ENCODE measurements at regions not wholly inside any gene's neighbourhood (a gene's known extent, or its start where the extent isn't known, plus 50 kb on each side); places are given as distances from the start of the nearest gene placed in this dataset.
"Not testable (repeated sequence)": the region's sequence is repeated elsewhere in the genome, so short reads cannot be mapped to it uniquely, and the experiment has no call there.

DNA sequence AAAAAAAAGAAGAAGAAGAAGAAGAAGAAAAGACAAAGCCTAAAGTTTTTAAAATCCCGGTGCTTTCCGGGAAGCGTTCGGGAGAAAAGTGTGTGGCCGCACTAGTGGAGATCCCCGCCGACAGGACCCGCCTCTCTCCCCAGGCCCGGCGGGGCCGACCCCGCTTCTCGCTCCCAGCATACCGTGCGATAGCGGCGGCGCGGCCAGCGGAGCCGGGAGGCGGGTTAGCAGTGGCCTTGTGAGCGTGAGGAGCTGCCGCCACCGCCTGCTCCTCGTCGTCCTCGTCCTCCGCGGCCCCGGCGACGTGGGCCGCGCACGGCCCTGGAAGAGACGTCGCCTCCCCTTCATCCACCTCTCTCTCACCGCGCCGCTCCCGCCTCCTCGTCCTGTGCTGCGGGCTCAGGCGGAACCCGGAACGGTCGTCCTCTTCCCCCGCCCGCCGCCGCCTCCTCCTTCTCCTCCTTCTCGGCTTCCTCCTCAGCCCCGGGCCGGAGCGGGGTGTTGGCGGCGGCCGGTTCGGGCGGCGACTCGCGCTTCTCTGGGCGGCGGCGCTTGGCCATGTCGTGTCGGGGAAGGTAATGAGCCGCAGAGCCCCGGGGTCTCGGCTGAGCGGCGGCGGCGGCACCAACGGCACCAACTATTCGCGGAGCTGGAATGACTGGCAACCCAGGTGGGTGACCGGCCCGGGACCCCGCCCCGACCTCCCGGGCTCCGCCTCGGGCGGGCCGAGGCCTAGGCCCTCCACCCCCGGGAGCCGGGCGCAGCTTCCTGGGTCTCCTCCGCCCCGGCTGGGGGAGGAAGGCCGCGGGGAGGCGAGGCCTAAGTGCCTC is 62.6 kb upstream of the CDR2 start:
- DNase-seq (ENCODE audit: low read depth in 1 of 2, low spot score in 1 of 2) = peak; percentile 72 to 83
- H3K27me3 ChIP-seq; H3K9me3 ChIP-seq (ENCODE audit: low read depth); H3K36me3 ChIP-seq; H3K4me1 ChIP-seq (ENCODE audit: low read depth): not testable (repeated sequence)
- Histone ChIP-seq H3K4me3 (peak overlapping the region; percentile 95), H3K27ac (peak overlapping the region; percentile 95)

- not testable (repeated sequence) for H3K4me1 ChIP-seq (ENCODE audit: low read depth); H3K36me3 ChIP-seq; H3K27me3 ChIP-seq; H3K9me3 ChIP-seq (ENCODE audit: low read depth); DNase-seq (ENCODE audit: low read depth in 1 of 2, low spot score in 1 of 2)
- H3K27ac ChIP-seq = peak overlapping the region; percentile 48
- peak overlapping the region; percentile 95 for H3K4me3 ChIP-seq
Measured at GRCh38 chr16:22436326-22436822, 62.0 kb upstream of the CDR2 start.

DNA sequence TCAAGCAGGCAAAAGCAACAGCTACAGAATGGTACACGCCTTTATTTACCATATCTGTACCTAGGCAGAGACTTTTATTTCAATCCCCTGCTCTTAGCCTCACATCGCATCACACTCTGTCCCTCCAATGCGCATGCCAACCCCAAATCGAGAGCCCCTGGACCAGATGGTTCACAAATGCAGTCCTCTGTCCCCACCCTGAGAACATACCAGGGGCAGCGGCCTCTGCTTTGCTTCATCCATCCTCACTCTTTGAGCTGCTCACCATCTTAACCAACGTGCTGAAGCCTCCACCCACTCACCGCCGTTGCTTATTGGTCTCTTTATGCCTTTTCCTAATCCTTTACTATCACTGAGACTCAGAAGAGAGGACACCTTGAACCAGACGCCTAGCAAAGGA is 56.9 kb upstream of the CDR2 start:
- H3K27me3 ChIP-seq; H3K4me1 ChIP-seq (ENCODE audit: low read depth); H3K27ac ChIP-seq; H3K36me3 ChIP-seq; H3K4me3 ChIP-seq; DNase-seq (ENCODE audit: low read depth in 1 of 2, low spot score in 1 of 2); H3K9me3 ChIP-seq (ENCODE audit: low read depth): not testable (repeated sequence)

DNA sequence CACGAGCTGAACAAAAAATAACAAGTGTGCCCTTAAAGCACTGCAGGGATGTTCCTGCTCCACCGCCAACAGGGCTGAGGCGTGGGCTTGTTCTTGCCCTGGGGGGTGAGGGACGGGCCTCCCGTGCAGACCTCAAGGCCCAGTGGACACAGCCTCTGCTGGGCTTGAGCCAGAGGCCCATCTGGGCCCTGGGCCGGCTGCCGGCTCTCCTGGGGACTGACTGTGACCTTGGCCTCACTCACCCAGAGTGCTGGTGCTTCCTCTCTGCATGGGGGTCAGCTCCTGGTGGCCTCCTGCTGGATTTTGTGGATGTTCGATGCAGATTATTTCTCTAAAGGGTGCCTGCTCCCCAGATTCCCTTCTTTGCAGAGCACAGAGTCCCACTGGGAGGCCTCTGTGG is 54.2 kb upstream of the CDR2 start:
- Histone ChIP-seq H3K4me3 (no peak overlapping the region), H3K9me3 (ENCODE audit: low read depth) (no peaks in the 10 kb centered on the region), H3K27me3 (no peaks in the 10 kb centered on the region), H3K36me3 (peaks cover 6% of the 10 kb centered on the region), H3K4me1 (ENCODE audit: low read depth) (no peaks in the 10 kb centered on the region), H3K27ac (no peak overlapping the region)
- TF ChIP-seq CTCF (IDR thresholded peaks at IDR 0.05; ENCODE audit: low read depth, low read length) = no peak
- DNase-seq (ENCODE audit: low read depth in 1 of 2, low spot score in 1 of 2) = no peak

DNA sequence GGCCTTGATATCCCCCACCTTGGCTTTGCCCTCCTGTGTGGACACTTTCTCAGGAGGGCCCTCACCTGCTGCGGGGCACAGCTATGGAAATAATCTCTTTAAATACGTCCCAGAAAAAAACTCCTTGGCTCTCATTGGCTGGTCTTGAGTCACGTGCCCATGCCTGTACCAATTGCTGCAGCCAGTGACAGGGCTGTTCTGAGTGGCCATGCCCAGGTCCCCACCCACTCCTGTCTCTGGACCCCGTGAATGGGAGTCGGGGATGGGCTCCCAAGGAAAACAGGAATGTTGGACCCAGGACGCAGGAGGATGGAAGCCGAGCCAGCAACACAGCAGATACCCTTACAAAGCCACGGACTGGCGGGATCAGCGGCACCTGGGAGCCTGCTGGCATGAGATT is 53.1 kb upstream of the CDR2 start:
- TF ChIP-seq CTCF (IDR thresholded peaks at IDR 0.05; ENCODE audit: low read depth, low read length) = no peak
- Histone ChIP-seq H3K9me3 (ENCODE audit: low read depth) (no peaks in the 10 kb centered on the region), H3K4me3 (no peak overlapping the region)

DNA sequence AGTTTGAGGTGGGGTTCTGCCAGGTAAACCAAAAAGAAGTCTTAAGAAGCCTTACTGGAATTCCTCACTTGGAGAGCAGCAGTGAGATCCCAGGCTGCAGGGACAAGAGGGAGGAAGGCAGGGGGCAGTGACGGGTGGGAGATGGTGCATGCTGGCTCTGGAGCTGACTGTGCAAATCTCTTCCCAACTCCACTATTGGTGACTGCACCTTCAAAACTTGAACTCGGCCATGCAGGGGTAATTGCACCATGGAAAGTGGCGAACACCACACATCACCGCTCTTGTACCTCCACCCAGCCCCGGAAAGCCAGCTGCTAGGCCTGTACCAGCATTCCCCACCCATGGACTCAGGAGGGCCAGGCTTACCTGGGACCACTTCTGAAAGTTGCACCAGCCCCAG is 51.4 kb upstream of the CDR2 start:
- no peaks in the 10 kb centered on the region for H3K27me3 ChIP-seq
- TF ChIP-seq CTCF (IDR thresholded peaks at IDR 0.05; ENCODE audit: low read depth, low read length) = no peak
- no peak overlapping the region for H3K4me3 ChIP-seq
- no peaks in the 10 kb centered on the region for H3K9me3 ChIP-seq (ENCODE audit: low read depth)
- H3K27ac ChIP-seq = no peak overlapping the region
- no peak for DNase-seq (ENCODE audit: low read depth in 1 of 2, low spot score in 1 of 2)
- H3K4me1 ChIP-seq (ENCODE audit: low read depth) = no peaks in the 10 kb centered on the region
- H3K36me3 ChIP-seq = peaks cover 6% of the 10 kb centered on the region

More for the DNA sequence above, 53.1 kb upstream of the CDR2 start:
- no peaks in the 10 kb centered on the region for H3K4me1 ChIP-seq (ENCODE audit: low read depth)
- H3K36me3 ChIP-seq = peaks cover 6% of the 10 kb centered on the region
- no peak overlapping the region for H3K27ac ChIP-seq
- H3K27me3 ChIP-seq = no peaks in the 10 kb centered on the region
- no peak for DNase-seq (ENCODE audit: low read depth in 1 of 2, low spot score in 1 of 2)

DNA sequence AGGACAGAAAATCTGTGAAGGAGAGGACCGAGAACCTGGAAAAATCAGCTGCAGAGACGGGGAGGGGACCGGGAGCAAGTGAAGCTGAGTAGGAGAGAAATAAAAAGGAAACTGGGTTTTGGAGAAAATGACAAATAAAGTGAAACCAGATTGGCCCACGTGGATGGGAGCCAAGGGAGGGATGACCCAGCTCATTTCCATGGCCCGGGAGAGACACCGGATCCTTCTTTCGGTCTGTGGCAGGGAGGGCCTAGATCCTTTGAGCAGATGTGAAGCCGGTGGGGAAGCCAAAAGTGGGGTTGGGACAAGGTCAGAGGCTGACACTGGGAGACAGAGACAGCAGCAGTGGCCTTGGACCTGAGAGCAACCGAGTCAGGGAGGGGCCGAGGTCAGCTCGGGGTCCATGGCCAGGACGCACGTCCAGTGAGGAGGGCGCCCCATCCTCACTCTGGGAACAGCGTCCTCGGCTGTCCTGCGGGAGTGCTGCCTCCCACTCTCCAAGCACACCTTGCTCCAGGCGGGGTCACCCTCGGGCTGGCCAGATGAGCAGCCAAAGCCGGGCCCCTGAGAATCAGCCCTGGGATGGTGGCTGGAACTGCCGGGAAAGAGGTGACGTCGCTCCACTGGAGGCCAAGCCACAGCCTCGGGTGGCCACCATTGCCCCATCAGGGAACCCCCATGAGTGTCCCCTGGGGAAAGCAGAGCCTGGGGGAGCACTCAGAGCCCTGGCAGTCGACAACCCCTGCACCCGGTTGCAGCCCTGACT is 50.8 kb upstream of the CDR2 start:
- TF ChIP-seq CTCF (IDR thresholded peaks at IDR 0.05; ENCODE audit: low read depth, low read length) = no peak
- DNase-seq (ENCODE audit: low read depth in 1 of 2, low spot score in 1 of 2) = no peak
- H3K27me3 ChIP-seq = no peaks in the 10 kb centered on the region
- H3K9me3 ChIP-seq (ENCODE audit: low read depth) = no peaks in the 10 kb centered on the region
- H3K4me1 ChIP-seq (ENCODE audit: low read depth) = no peaks in the 10 kb centered on the region
- H3K4me3 ChIP-seq = no peak overlapping the region
- H3K27ac ChIP-seq = no peak overlapping the region
- H3K36me3 ChIP-seq = peaks cover 6% of the 10 kb centered on the region

Measured in cardiac muscle cell (in vitro differentiated cells and primary cell).